Endothelial cell (in vitro differentiated cells): ENCODE measurements at regions not wholly inside any gene's neighbourhood (a gene's known extent, or its start where the extent isn't known, plus 50 kb on each side); places are given as distances from the start of the nearest gene placed in this dataset.

ENCODE experiments used
- DNase-seq: peaks from one replicate; pipeline ENCODE4 v3.0.0; 2021; ENCODE audit warnings: low spot score
- H3K27ac Mint-ChIP-seq: one replicate; pipeline ENCODE4 v1.8.0; 2021; ENCODE audit warnings: mixed read lengths, inconsistent platforms; ENCODE audit not compliant: unreplicated experiment
- H3K27me3 Mint-ChIP-seq: one replicate; pipeline ENCODE4 v1.8.0; 2021; ENCODE audit warnings: mild to moderate bottlenecking, moderate library complexity, mixed read lengths, inconsistent platforms; ENCODE audit not compliant: unreplicated experiment
- H3K36me3 Mint-ChIP-seq: one replicate; pipeline ENCODE4 v1.8.0; 2021; ENCODE audit warnings: mild to moderate bottlenecking, low read depth, mixed read lengths, inconsistent platforms; ENCODE audit not compliant: unreplicated experiment
- H3K4me1 Mint-ChIP-seq: one replicate; pipeline ENCODE4 v1.8.0; 2021; ENCODE audit warnings: mild to moderate bottlenecking, mixed read lengths, inconsistent platforms; ENCODE audit not compliant: unreplicated experiment
- H3K4me3 Mint-ChIP-seq: one replicate; pipeline ENCODE4 v1.8.0; 2021; ENCODE audit warnings: mild to moderate bottlenecking, mixed read lengths, inconsistent platforms; ENCODE audit not compliant: unreplicated experiment
- H3K9me3 Mint-ChIP-seq: one replicate; pipeline ENCODE4 v1.8.0; 2021; ENCODE audit warnings: mixed read lengths, inconsistent platforms; ENCODE audit not compliant: unreplicated experiment
- TF ChIP-seq, protein P1 (sequence below): fragments of 200-600 bp; sonication (generic); IDR thresholded peaks from one replicate; pipeline ENCODE4 v1.5.0; 2021; ENCODE audit warnings: antibody characterized with exemption; ENCODE audit not compliant: unreplicated experiment

DNA sequence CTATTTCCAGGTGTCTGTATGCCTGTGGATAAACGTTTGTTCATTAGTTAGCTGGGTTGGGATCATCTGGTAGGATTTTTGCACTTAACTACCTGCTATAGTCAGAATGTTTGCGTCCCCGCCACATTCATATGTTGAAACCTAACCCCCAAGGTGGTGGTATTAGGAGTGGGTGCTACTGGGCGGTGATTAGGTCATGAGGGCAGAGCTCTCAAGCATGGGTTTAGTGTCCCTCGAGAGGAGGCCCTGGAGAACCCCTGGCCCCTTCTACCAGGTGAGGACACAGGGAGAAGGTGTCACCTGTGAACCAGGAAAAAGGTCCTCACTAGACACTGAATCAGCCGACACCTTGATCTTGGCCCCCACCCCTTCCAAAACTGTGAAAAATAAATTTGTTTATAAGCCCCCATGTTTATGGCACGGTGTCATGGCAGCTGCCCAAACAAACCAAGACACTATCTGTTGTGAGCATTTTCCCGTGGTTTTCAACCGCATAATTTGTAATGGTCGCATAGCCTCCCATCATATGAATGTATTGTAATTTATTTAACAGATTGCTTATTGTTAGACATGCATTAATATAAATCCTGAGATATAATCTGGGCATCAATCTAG is 92.7 kb upstream of the TRIM2 start:
- TF ChIP-seq, protein P1, sequence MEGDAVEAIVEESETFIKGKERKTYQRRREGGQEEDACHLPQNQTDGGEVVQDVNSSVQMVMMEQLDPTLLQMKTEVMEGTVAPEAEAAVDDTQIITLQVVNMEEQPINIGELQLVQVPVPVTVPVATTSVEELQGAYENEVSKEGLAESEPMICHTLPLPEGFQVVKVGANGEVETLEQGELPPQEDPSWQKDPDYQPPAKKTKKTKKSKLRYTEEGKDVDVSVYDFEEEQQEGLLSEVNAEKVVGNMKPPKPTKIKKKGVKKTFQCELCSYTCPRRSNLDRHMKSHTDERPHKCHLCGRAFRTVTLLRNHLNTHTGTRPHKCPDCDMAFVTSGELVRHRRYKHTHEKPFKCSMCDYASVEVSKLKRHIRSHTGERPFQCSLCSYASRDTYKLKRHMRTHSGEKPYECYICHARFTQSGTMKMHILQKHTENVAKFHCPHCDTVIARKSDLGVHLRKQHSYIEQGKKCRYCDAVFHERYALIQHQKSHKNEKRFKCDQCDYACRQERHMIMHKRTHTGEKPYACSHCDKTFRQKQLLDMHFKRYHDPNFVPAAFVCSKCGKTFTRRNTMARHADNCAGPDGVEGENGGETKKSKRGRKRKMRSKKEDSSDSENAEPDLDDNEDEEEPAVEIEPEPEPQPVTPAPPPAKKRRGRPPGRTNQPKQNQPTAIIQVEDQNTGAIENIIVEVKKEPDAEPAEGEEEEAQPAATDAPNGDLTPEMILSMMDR = no peak
- no peaks in the 10 kb centered on the region for H3K36me3 Mint-ChIP-seq

DNA sequence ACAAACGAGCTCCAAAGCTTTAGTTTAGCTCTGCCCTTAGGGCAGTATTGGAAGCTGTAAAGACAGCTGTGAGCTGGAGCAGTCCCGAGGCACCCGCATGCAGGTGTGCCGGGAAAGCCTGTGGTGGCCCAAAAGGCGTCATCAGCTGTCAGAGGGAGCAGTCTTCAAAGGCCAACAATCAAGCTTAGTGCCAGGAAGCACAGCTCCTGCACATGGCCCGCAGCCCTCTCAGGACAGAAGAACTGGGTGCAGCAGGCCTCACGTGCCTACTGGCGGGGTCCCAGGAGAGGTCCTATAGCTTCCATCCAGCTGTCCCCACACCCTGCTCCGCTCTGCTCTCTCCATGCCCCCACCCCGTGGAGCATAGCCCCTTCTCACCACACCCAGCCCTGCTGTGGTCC is 92.2 kb upstream of the TRIM2 start:
- Mint-ChIP-seq H3K4me3 (no peak overlapping the region), H3K9me3 (no peaks in the 10 kb centered on the region), H3K27ac (no peak overlapping the region), H3K36me3 (no peaks in the 10 kb centered on the region), H3K4me1 (no peaks in the 10 kb centered on the region), H3K27me3 (peaks cover 4% of the 10 kb centered on the region)
- TF ChIP-seq, protein P1 = no peak
- DNase-seq = no peak

More for the DNA sequence above, 92.7 kb upstream of the TRIM2 start:
- Mint-ChIP-seq H3K4me1 (no peaks in the 10 kb centered on the region), H3K4me3 (no peak overlapping the region), H3K9me3 (no peaks in the 10 kb centered on the region), H3K27me3 (peaks cover 2% of the 10 kb centered on the region), H3K27ac (no peak overlapping the region)
- no peak for DNase-seq

DNA sequence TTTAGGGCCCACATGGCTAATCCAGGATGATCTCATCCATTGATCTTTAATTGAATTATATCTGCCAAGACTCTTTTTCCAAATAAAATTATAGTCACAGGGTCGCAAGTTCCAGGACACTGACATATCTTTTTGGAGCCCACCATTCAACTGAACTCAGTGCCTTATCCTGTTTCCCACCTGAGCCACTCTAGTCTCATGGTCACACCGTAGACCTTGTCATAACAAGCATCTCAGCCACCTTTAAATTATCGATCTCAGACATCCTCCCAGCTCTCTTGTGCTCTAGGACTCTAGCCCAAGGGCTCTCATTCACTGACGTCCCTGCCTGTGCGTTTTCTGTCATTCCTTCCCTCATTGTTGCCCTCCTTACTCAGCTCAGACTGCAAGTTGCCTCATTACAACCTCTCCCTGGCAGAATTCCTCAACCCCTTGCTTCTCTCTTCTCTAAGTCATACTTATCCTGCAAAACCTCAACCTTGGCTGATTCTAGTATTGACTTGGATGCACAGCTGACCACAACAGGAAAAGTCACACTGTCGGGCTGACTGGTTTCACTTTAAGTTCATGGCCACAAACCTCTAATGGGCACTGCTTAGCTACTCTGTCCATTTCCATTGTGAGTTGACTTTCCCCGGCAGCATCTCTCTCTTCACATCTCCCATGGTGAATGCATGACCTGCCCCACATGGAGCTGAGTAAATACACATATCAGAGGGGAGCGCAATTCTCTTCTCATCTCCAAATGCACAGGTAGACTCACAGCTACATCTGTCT is 91.0 kb upstream of the TRIM2 start:
- Mint-ChIP-seq H3K4me3 (no peak overlapping the region), H3K4me1 (no peaks in the 10 kb centered on the region), H3K27me3 (peaks cover 2% of the 10 kb centered on the region), H3K36me3 (no peaks in the 10 kb centered on the region), H3K9me3 (no peaks in the 10 kb centered on the region), H3K27ac (no peak overlapping the region)
- DNase-seq = no peak
- TF ChIP-seq, protein P1 = no peak

DNA sequence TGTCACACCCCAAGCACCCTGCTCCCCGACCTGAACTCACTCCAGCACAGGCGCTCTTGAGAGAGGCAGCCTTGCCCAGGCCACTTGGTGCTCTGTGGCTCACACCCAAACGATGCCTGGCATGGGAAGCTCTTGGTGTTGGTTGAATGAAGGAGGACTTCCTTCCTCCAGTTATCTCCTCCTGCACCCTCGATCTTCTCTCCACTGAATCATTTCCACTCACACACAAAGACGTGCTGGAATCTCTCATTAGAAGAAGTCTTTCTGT is 90.5 kb upstream of the TRIM2 start:
- Mint-ChIP-seq H3K4me3 (no peak overlapping the region), H3K36me3 (no peaks in the 10 kb centered on the region), H3K4me1 (no peaks in the 10 kb centered on the region), H3K9me3 (no peaks in the 10 kb centered on the region), H3K27ac (no peak overlapping the region), H3K27me3 (peaks cover 2% of the 10 kb centered on the region)
- TF ChIP-seq, protein P1 = no peak
- DNase-seq = no peak

DNA sequence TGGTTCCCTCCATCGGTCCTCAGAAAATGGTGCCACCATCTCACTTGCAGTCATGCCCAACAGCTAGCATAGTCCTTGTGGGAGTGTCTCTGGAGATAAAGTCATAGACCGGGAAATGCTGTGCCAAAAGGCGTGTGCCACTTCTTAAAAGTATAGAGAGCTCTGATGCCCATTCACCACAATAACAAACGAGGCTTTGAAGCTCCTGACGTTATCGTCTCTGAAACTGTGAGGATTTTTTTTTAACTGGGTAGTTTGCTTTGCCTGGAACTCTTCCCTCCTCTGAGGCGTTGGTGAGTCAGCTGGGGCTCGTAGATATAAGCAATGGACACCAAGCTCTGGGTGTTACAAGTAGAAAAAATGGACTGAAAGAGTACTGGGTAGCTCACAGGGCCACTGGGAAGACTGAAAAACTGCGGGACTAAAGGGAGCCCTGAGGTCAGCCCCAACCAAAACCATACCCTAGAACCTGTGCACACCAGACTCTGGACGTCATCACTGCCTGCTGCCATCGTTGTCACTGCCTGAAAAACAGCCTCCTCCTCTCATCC is 89.4 kb upstream of the TRIM2 start:
- TF ChIP-seq, protein P1 = no peak
- peaks cover 2% of the 10 kb centered on the region for H3K27me3 Mint-ChIP-seq
- H3K36me3 Mint-ChIP-seq = no peaks in the 10 kb centered on the region
- no peaks in the 10 kb centered on the region for H3K4me1 Mint-ChIP-seq
- DNase-seq = no peak
- H3K9me3 Mint-ChIP-seq = no peaks in the 10 kb centered on the region
- no peak overlapping the region for H3K4me3 Mint-ChIP-seq
- H3K27ac Mint-ChIP-seq = no peak overlapping the region
